IMR-90 (cell line): ENCODE measurements at regions not wholly inside any gene's neighbourhood (a gene's known extent, or its start where the extent isn't known, plus 50 kb on each side); places are given as distances from the start of the nearest gene placed in this dataset.

Experiments
- ATAC-seq: fragments of 200-7000 bp; cut with Tn5 transposase; 2 replicates; pipeline ENCODE4 v1.9.1; 2020; ENCODE audit warnings: low read depth, mild to moderate bottlenecking, moderate library complexity
- BruUV-seq: library from RNA; stranded (reverse); fragments of 400-500 nt; replicated peaks from 2 replicates; lab custom pipeline; 2021; lab: Mats Ljungman, UMichigan
- CTCF ChIA-PET: fragments of 300-600 bp; formaldehyde crosslinking; extraction: SDS; loops from one replicate; lab custom pipeline; 2021; ENCODE audit warnings: antibody characterized with exemption; lab: Yijun Ruan, JAX
- POLR2A ChIA-PET: fragments of 300-600 bp; sonication (Branson Sonifier 250); formaldehyde crosslinking; loops from one replicate; lab custom pipeline; 2022; ENCODE audit warnings: antibody characterized with exemption; ENCODE audit not compliant: unreplicated experiment; lab: Charles Lee
- DNase-seq: peaks from one replicate; pipeline ENCODE4 v3.0.0; 2013
- H2AFZ ChIP-seq: replicated peaks from 2 replicates; pipeline ENCODE3; 2013; ENCODE audit warnings: low read length, mild to moderate bottlenecking; ENCODE audit not compliant: poor library complexity
- H2AK5ac ChIP-seq: 2 replicates; pipeline ENCODE4 v1.6.1; 2013; ENCODE audit warnings: low read depth, low read length, inconsistent platforms
- H2AK9ac ChIP-seq: replicated peaks from 2 replicates; pipeline ENCODE3; 2013; ENCODE audit warnings: mild to moderate bottlenecking, low read depth, low read length, moderate library complexity; ENCODE audit not compliant: poor library complexity
- H2BK120ac ChIP-seq: 2 replicates; pipeline ENCODE4 v1.6.1; 2013; ENCODE audit warnings: low read depth, low read length, inconsistent platforms
- H2BK15ac ChIP-seq: 3 replicates; pipeline ENCODE4 v1.6.1; 2013; ENCODE audit warnings: low read depth, low read length, inconsistent platforms
- H2BK20ac ChIP-seq: 2 replicates; pipeline ENCODE4 v1.6.1; 2013; ENCODE audit warnings: low read depth, mild to moderate bottlenecking, inconsistent platforms, low read length, moderate library complexity
- H2BK5ac ChIP-seq: 2 replicates; pipeline ENCODE4 v1.6.1; 2013; ENCODE audit warnings: mild to moderate bottlenecking, low read depth, low read length, inconsistent platforms; ENCODE audit not compliant: poor library complexity, severe bottlenecking
- H3K14ac ChIP-seq: replicated peaks from 2 replicates; pipeline ENCODE4 v1.6.1; 2013; ENCODE audit warnings: low read depth, low read length, inconsistent platforms
- H3K18ac ChIP-seq: 2 replicates; pipeline ENCODE4 v1.6.1; 2013; ENCODE audit warnings: low read depth, low read length, control low read depth
- H3K23ac ChIP-seq: 2 replicates; pipeline ENCODE4 v1.6.1; 2013; ENCODE audit warnings: low read depth, low read length, inconsistent platforms
- H3K27ac ChIP-seq: 2 replicates; pipeline ENCODE4 v1.5.1; 2013; ENCODE audit warnings: mild to moderate bottlenecking, control low read depth, low read length; ENCODE audit not compliant: insufficient read depth
- H3K27me3 ChIP-seq: 2 replicates; pipeline ENCODE4 v1.6.1; 2013; ENCODE audit warnings: low read length; ENCODE audit not compliant: control insufficient read depth, insufficient read depth
- H3K36me3 ChIP-seq: 2 replicates; pipeline ENCODE4 v1.6.1; 2013; ENCODE audit warnings: low read length, mixed read lengths; ENCODE audit not compliant: control insufficient read depth, insufficient read depth
- H3K4ac ChIP-seq: 2 replicates; pipeline ENCODE4 v1.6.1; 2013; ENCODE audit warnings: low read depth, low read length, inconsistent platforms
- H3K4me1 ChIP-seq: 2 replicates; pipeline ENCODE4 v1.6.1; 2013; ENCODE audit warnings: low read length, mixed read lengths; ENCODE audit not compliant: control insufficient read depth, insufficient read depth
- H3K4me2 ChIP-seq: 2 replicates; pipeline ENCODE4 v1.6.1; 2013; ENCODE audit warnings: low read depth, mild to moderate bottlenecking, control low read depth, low read length, moderate library complexity
- H3K4me3 ChIP-seq: 2 replicates; pipeline ENCODE4 v1.5.1; 2013; ENCODE audit warnings: low read depth, mild to moderate bottlenecking, control low read depth, low read length, moderate library complexity; ENCODE audit not compliant: insufficient read depth
- H3K56ac ChIP-seq: 2 replicates; pipeline ENCODE4 v1.6.1; 2013; ENCODE audit warnings: low read length, inconsistent platforms; ENCODE audit not compliant: insufficient read depth; ENCODE audit errors: extremely low read depth
- H3K79me1 ChIP-seq, 2 experiments: 2 replicates each; pipeline ENCODE4 v1.6.1; 2013; ENCODE audit warnings: low read length in 2 of 2, inconsistent platforms in 1 of 2, low read depth in 1 of 2
- H3K9ac ChIP-seq: 2 replicates; pipeline ENCODE4 v1.6.1; 2013; ENCODE audit warnings: low read depth, low read length, control low read depth
- H3K9me1 ChIP-seq: 2 replicates; pipeline ENCODE4 v1.6.1; 2013; ENCODE audit warnings: low read length, inconsistent platforms; ENCODE audit not compliant: insufficient read depth
- H3K9me3 ChIP-seq: 2 replicates; pipeline ENCODE4 v1.6.1; 2013; ENCODE audit warnings: low read length; ENCODE audit not compliant: control insufficient read depth, insufficient read depth
- H4K20me1 ChIP-seq: 2 replicates; pipeline ENCODE4 v1.6.1; 2013; ENCODE audit warnings: low read length, inconsistent platforms; ENCODE audit not compliant: insufficient read depth
- H4K5ac ChIP-seq: 2 replicates; pipeline ENCODE4 v1.6.1; 2013; ENCODE audit warnings: mild to moderate bottlenecking, low read depth, low read length, control low read depth
- H4K8ac ChIP-seq, 2 experiments: 2 replicates each; pipeline ENCODE4 v1.6.1; 2013; ENCODE audit warnings: low read depth in 2 of 2, low read length in 2 of 2, control low read depth in 1 of 2, inconsistent platforms in 1 of 2
- H4K91ac ChIP-seq: 2 replicates; pipeline ENCODE4 v1.6.1; 2013; ENCODE audit warnings: low read depth, low read length, inconsistent platforms; ENCODE audit not compliant: insufficient read depth
- CEBPB ChIP-seq: IDR thresholded peaks from 2 replicates; pipeline ENCODE4 v1.6.1; 2012; ENCODE audit warnings: low read depth, low read length, improper control_type of control experiment
- CHD1 ChIP-seq: IDR thresholded peaks from 2 replicates; pipeline ENCODE4 v1.6.1; 2012; ENCODE audit warnings: low read depth, low read length, improper control_type of control experiment
- MAZ ChIP-seq: IDR thresholded peaks from 2 replicates; pipeline ENCODE4 v1.6.1; 2012; ENCODE audit warnings: low read depth, mild to moderate bottlenecking, low read length, improper control_type of control experiment, moderate library complexity, borderline replicate concordance
- POLR2A ChIP-seq: IDR thresholded peaks from 2 replicates; pipeline ENCODE4 v1.6.1; 2012; ENCODE audit warnings: mild to moderate bottlenecking, low read depth, low read length
- RFX5 ChIP-seq: IDR thresholded peaks from 2 replicates; pipeline ENCODE4 v1.8.0; 2012; ENCODE audit warnings: low read depth, mild to moderate bottlenecking, low read length, moderate library complexity
- WGBS, 2 experiments: methylation state at CpG; one replicate each; pipeline versions ENCODE4 v1.1.5 to v1.1.7; 2013; ENCODE audit warnings: missing lambda C conversion rate in 2 of 2; ENCODE audit not compliant: insufficient read length in 1 of 2; ENCODE audit errors: extremely low coverage in 2 of 2; 5-methylcytosine and 5-hydroxymethylcytosine counted together
- dilution Hi-C: fragments of 300-500 bp; cut with HindIII; formaldehyde crosslinking; loops from one replicate; pipeline ENCODE4 v1.14.3; 2018; ENCODE audit warnings: low sequenced_read_pairs; ENCODE audit not compliant: unreplicated experiment
- in situ Hi-C: fragments of 300-500 bp; cut with MboI; formaldehyde crosslinking; loops from 3 replicates; pipeline ENCODE4 v1.14.3; 2019; ENCODE audit warnings: low sequenced_read_pairs, inconsistent platforms, mixed read lengths
- intact Hi-C: fragments of 100-400 bp; cut with micrococcal nuclease; formaldehyde crosslinking; loops from 2 replicates; pipeline ENCODE4 v1.10.0; 2022
- TF ChIP-seq, protein P1 (sequence below): fragments of 150-350 bp; IDR thresholded peaks from 2 replicates; pipeline ENCODE4 v1.6.1; 2017; ENCODE audit warnings: mild to moderate bottlenecking, antibody characterized with exemption, low read length, low read depth

- Histone ChIP-seq H2AFZ (no peak overlapping the region), H3K9ac (no peak overlapping the region), H2BK20ac (no peak overlapping the region), H3K79me1 (no peaks in the 10 kb centered on the region), H2AK5ac (no peak overlapping the region), H2BK120ac (no peak overlapping the region), H3K36me3 (no peaks in the 10 kb centered on the region), H3K9me1 (no peaks in the 10 kb centered on the region), H3K18ac (no peak overlapping the region), H3K4me1 (no peaks in the 10 kb centered on the region), H3K9me3 (no peaks in the 10 kb centered on the region), H3K27ac (no peak overlapping the region), H4K8ac (no peak overlapping the region), H3K23ac (no peak overlapping the region), H3K4me2 (no peak overlapping the region), H4K91ac (no peak overlapping the region), H2AK9ac (no peak overlapping the region), H2BK15ac (no peak overlapping the region), H3K14ac (no peak overlapping the region), H3K27me3 (no peaks in the 10 kb centered on the region), H2BK5ac (no peak overlapping the region), H3K4me3 (no peak overlapping the region), H3K4ac (no peak overlapping the region), H3K56ac (no peak overlapping the region), H4K5ac (no peak overlapping the region), H4K20me1 (no peaks in the 10 kb centered on the region)
- ChIA-PET POLR2A (no interaction called here), CTCF (no interaction called here)
- no CpG with 5 or more reads among the region's 2 CpGs for WGBS, 2 experiments
- intact Hi-C loops = no loop called here
- DNase-seq (peak; percentile 11), ATAC-seq (no peak)
- no peak for TF ChIP-seq CEBPB
- TF ChIP-seq CHD1 = no peak
- TF ChIP-seq, protein P1, sequence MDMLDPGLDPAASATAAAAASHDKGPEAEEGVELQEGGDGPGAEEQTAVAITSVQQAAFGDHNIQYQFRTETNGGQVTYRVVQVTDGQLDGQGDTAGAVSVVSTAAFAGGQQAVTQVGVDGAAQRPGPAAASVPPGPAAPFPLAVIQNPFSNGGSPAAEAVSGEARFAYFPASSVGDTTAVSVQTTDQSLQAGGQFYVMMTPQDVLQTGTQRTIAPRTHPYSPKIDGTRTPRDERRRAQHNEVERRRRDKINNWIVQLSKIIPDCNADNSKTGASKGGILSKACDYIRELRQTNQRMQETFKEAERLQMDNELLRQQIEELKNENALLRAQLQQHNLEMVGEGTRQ = no peak
- TF ChIP-seq RFX5 = no peak
- no peak for TF ChIP-seq POLR2A
- TF ChIP-seq MAZ = no peak
- dilution Hi-C loops = no loop called here
- no TSS peak for BruUV-seq
- in situ Hi-C loops = no loop called here
Observed at GRCh38 chr1:98496256-98496995, 165.1 kb upstream of the SNX7 start.
